Thyroid gland (tissue), 4 donors: ENCODE measurements at regions not wholly inside any gene's neighbourhood (a gene's known extent, or its start where the extent isn't known, plus 50 kb on each side); places are given as distances from the start of the nearest gene placed in this dataset.

ENCODE experiments used
- POLR2A ChIP-seq, 2 donors: fragments of 450-650 bp; IDR thresholded peaks; one replicate each; pipeline ENCODE4 v1.6.1; 2017; ENCODE audit warnings: antibody characterized with exemption in 2 of 2, mild to moderate bottlenecking in 2 of 2, moderate library complexity in 1 of 2
- TF ChIP-seq, protein P1 (sequence below), 6 experiments: fragments of 200-600 bp in 3 of 6; fragments of 450-650 bp in 3 of 6; sonication (generic) in 3 of 6; IDR thresholded peaks; one replicate each; pipeline ENCODE4 v1.5.1; 2016 to 2019; ENCODE audit warnings: antibody characterized with exemption in 6 of 6, mild to moderate bottlenecking in 2 of 6, inconsistent platforms in 1 of 6, moderate library complexity in 1 of 6

DNA sequence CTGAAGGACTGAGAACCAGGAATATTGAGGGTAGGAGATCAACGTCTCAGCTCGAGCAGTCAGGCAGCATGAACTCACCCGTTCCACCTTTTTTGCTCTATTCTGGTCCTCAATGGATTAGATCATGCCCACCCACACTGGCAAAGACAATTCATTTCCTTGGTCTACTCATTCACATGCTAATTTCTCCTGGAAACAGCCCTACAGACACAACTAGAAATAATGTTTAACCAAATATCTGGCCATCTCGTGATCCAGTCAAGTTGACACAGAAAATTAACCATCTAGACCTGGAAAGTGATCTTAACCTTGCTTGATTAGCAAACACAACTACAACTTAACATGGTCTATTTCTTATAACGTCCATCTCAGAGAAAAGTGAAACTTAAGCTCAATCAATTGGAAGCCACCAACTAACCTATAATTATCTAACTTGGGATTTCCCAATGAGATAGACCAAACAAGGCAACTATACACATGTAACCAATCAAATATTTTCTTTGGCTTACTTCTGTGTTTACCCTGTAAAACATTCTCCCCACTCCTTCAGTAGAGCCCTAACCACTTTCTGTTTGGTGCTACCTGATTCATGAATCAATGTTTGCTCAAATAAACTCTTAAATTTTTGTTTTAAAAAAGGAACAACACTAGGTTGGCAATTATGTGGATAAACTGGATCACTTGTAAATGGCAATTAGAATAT is 69.7 kb upstream of the MAMLD1 start:
- TF ChIP-seq, protein P1, sequence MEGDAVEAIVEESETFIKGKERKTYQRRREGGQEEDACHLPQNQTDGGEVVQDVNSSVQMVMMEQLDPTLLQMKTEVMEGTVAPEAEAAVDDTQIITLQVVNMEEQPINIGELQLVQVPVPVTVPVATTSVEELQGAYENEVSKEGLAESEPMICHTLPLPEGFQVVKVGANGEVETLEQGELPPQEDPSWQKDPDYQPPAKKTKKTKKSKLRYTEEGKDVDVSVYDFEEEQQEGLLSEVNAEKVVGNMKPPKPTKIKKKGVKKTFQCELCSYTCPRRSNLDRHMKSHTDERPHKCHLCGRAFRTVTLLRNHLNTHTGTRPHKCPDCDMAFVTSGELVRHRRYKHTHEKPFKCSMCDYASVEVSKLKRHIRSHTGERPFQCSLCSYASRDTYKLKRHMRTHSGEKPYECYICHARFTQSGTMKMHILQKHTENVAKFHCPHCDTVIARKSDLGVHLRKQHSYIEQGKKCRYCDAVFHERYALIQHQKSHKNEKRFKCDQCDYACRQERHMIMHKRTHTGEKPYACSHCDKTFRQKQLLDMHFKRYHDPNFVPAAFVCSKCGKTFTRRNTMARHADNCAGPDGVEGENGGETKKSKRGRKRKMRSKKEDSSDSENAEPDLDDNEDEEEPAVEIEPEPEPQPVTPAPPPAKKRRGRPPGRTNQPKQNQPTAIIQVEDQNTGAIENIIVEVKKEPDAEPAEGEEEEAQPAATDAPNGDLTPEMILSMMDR (IDR thresholded peaks at IDR 0.05), result no peak
- TF ChIP-seq POLR2A (IDR thresholded peaks at IDR 0.05), result no peak
